ENCODE measurements at regions not wholly inside any gene's neighbourhood (a gene's known extent, or its start where the extent isn't known, plus 50 kb on each side); places are given as distances from the start of the nearest gene placed in this dataset.
A peak's percentile ranks its signal among the peaks of the same experiment; 100 is the strongest.
"Not testable (repeated sequence)": the region's sequence is repeated elsewhere in the genome, so short reads cannot be mapped to it uniquely, and the experiment has no call there.

DNA sequence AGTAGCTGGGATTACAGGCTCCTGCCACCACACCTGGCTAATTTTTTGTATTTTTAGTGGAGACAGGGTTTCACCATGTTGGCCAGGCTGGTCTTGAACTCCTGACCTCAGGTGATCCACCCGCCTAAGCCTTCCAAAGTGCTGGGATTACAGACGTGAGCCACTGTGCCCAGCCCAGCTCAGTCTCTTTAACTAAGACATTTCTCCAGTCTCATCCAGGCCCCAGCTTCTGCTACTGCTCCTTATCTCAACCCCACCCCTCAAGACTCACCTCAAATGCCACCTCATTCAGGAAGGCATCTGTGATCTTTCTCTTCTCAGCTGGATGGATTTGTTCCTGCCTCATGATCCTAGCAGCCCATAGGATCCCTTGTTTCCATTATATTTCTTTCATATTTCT is 85.9 kb upstream of the GRAMD1B start:
- DNase-seq (ENCODE audit: low spot score): not testable (repeated sequence)

DNA sequence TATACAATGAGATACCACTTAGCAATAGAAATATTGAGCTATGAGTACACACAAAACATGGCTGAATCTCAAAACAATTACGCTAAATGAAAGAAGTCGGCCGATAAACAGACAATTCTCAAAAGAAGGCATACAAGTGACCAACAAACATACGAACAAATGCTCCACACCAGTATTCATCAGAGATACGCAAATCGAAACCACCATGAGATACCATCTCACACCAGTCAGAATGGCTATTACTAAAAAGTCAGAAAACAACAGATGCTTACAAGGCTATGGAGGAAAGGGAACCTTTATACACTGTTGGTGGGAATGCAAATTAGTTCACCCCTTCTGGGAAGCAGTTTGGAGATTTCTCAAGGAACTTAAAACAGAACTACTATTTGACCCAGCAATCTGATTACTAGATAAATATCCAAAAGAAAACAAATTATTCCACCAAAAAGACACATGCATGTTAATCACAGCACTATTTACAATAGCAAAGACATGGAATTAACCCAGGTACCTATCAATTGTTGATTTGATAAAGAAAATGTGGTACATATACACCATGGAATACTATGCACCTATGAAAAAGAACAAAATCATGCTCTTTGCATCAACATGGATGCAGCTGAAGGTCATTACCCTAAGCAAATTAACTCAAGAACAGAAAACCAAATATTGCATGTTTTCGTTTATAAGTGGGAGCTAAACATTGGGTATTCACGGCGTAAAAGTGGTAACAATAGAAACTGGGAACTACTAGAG is 90.9 kb upstream of the GRAMD1B start:
- DNase-seq (ENCODE audit: low spot score): no peak

DNA sequence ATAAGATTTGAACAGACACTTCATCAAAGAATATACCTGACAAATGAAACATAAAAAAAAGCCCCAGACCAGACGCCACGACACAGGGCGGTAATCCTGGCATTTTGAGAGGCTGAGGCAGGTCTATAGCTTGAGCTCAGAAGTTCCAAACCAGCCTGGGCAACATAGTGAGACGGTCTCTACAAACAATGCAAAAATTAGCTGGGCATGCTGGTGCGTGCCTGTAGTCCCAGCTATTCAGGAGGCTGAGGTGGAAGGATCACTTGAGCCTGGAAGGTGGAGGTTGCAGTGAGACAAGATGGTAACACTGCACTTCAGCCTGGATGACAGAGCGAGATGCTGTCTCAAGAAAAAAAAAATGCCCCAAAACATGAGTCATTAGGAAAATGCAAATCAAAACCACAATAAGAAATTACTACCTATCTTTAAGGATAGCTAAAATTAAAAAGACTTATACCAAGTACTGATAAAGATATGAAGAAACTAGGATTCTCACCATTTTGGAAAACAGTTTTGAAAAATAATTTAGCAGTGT is 91.7 kb upstream of the GRAMD1B start:
- DNase-seq (ENCODE audit: low spot score): no peak

DNA sequence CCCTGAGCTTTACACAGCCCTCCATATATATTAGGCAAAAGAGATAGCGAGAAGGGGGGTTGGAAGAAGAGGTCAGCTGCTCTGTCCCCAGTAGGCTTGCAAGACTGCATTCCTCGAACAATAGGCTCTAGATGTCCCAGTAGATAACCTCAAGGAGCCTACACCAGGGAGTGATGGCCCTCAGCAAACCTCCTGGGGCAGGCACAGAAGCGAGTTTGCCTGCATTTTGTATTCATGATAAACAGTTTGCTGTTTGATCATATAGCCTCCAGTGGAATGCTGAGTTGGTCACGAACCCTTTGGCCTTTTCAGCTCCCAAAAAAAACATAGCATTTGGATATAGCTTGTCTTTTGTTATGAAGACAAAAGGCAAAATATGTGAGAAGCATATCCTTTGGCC is 95.1 kb upstream of the GRAMD1B start:
- DNase-seq (ENCODE audit: low spot score): no peak

DNA sequence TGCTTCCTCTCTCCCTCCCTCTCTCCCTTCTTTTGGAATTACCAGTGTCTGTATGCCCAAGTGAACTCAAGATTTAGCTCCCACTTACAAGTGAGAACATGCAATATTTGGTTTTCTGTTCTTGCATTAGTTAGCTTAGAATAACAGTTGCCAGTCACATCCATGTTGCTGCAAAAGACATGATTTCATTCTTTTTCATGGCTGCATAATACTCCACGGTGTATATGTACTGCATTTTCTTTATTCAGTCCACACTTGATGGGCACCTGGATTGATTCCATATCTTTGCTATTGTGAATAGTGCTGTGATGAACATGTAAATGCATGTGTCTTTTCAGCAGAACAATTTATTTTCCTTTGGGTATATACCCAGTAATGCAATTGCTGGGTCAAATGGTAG is 97.5 kb upstream of the GRAMD1B start:
- DNase-seq (ENCODE audit: low spot score): not testable (repeated sequence)

DNA sequence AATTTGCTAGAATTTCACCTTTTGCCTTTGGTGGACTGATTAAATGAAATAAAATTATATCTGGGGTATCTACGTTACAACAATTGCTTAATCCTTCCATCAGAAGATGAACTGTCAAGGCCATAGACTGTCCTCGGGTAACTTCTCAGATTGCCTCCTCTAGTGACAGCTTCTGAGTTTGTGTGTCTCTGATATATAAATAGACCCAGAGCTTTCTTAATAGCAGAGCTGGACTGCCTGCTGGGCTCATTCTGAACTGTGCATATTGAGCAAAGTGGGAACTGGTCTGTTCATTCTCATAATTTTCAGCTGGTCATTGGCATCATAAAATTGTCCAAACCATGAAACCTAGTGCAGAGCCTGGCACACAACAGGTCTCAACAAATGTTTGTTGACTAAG is 99.1 kb upstream of the GRAMD1B start:
- no peak for DNase-seq (ENCODE audit: low spot score)

DNA sequence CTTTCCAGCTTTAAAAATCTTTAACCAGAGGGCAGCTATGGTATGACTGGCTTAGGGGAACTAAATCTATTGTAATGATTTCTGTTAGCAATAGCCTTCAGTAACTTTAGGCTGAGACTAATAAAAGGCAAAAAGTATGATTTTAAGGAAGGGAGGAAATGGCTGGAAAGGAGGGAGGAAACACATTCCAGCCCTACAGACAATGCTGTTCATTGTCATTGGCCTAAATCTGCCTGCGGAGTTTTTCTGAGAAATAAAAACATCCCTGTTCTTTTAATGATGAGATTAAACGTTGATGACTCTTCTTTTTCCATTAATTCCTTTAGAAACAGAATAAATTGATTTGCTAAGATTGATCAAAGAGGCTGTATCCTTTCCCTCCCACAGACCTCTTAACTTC is 99.6 kb upstream of the GRAMD1B start:
- no peak for DNase-seq (ENCODE audit: low spot score)

DNA sequence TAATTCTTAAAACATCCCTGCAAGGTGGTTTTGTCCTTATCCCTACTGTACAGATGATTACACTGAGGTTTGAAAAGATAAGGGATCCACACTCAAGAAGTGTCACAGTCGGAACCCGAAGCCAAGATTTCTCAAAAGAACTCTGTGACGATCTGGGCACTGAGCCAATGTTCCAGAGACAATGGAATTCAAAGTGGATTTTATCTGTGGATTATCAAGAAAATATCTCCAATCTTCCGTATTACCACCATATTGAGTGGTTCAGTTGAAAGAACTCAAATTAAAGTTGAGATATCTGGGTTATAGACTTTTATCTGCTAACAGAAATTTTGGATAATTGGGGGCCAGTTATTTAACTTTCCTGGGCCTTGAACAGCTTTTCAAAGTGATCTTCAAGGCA is 100.0 kb upstream of the GRAMD1B start:
- no peak for DNase-seq (ENCODE audit: low spot score)

DNA sequence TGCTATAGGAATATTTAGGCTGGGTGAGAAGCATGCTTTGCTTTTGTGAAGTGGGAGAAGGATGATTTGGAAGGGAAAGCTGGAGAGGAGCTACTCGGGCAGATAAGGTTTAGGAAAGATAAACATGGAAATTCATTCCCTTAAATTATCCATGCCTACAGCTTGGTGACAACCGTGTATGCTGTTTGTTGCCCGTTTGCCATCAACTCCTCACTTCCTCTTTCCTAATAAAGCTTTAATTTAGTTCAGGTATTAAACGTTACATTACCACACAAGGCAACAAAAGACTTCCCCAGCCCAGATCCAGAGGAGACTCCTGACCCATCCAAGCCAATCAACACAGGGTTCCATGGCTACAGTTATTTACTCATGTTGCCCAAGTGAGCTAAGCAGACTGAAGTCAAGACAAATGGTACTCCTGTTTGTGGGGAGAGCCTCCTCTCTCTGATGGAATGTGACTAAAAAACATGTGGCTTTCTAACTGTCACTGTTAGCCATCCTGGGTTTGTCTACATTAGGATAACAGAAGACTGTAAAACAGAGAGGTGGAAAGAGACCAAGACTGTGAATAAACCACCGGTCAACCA is 101.7 kb upstream of the GRAMD1B start:
- no peak for DNase-seq (ENCODE audit: low spot score)

DNA sequence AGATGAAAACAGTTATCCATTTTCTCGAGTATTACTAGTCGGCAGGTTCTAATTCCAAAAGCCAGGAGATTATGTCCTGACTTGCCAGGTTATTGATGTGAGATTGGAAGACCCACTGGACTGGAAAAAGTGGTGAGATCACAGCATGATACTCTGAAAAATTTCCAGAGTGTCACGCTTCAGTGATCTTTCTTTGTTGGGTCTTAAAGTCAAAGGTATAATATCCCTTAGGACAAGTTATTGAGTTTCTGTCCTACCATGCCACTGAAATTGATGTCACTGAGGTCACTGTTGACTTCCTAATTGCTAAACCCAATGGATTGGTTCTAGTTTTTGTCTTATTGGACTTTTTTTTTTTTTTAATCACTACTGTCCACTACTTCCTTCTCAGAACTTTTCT is 104.5 kb upstream of the GRAMD1B start:
- no peak for DNase-seq (ENCODE audit: low spot score)

DNA sequence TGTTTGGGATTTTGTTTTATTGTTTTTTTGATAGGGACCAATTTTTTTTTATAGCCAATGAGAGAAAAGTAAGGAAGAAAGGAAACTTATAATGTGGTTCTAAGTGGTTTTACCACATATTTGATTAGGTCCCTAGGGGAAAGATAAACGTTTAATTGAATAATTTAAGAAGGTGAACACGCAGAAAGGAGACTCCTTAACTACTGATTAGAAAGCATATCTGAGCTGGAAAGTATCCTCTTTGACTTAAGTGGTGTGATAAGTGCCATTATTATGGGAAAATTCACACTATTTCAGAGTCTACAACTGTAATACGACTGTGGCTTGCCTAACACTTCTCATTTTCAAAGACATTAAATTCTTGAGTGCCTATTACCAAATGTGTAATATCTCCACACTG is 106.5 kb upstream of the GRAMD1B start:
- no peak for DNase-seq (ENCODE audit: low spot score)

DNA sequence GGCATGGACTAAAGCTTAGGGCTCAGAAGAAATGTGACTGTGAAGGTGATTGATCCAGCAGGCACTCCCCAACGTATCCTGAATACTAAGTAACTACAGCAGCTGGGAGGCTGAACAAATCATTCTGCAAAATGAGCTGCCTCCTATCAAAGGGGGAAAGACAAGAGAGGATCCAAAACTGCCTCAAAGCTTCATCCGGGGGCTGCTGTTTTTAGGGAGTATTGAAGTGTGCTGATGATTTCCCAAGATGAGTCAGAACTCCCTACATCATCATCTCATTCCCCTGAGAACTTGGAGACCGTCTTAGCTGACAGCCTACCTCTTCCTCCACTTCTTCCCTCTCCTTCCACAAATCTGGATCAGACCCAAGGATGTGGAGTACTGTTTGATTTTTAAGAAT is 108.4 kb upstream of the GRAMD1B start:
- DNase-seq (ENCODE audit: low spot score): peak; percentile 33

DNA sequence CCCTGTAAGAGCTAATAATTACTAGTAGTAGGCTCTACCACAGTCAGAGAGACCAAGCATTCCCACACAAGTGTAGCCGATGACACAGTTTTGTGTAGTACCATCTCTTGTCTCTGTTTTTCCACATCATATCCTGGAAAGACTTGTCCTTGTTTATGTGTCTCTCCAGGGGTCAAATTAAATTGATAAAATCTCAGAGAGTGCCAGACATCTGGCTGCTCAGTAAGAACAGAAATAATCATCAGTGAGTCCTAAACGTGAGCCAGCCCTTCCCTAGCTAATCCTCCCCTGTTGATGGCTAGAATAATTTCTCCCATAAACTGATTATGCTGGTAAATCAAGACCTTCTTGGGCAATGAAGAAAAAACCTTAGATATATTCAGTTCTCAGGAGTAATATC is 111.4 kb upstream of the GRAMD1B start:
- DNase-seq (ENCODE audit: low spot score): no peak

DNA sequence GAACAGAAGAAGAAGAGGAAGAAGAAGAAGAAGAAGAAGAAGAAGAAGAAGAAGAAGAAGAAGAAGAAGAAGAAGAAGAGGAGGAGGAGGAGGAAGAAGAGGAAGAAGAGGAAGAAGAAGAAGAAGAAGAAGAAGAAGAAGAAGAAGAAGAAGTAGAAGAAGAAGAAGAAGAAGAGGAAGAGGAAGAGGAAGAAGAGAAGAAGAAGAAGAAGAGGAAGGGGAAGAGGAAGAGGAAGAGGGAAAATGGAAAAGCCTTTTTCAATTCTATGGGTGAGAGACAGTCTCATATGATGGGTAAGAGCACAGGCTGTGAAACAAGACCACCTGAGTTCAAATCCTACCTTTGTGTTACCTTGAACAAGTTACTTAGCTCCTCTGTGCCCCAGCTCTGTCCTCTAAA is 111.9 kb upstream of the GRAMD1B start:
- DNase-seq (ENCODE audit: low spot score): not testable (repeated sequence)

DNA sequence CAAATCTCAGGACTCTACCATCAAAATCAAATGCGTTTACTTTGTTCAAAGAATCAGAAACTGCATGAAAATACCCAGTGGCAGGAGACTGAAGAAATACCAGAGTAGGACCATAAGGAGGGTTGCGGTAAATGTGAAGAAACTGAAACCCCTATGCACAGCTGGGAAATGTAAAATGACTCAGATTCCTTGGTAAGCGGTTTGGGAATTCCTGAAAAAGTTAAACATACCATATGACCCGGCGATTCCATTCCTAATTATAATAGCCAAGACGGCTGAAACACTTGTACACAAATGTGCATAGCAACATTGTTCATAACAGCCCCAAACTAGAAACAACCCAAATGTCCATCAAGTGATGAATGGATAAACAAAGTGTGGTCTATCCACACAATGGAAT is 114.1 kb upstream of the GRAMD1B start:
- DNase-seq (ENCODE audit: low spot score): no peak

DNA sequence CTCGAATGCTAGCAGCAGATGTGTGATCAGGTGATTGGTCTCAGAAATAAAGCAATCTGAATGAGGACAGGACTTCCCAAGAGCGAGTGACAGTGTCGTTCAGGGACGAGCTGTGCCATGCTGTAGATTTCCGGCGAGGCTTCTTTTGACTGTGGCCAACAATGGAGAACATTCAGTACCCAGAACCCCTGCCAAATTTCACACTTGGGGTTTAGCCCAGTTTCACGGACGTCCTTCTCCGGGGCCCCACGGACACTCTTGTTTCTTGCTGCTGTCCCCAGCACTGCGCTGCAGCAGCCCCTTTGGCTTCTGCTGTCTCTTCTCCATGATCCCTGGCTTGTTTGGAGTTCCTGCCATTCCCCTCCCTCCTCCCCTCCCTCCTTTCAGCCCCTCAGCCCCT is 115.1 kb upstream of the GRAMD1B start:
- DNase-seq (ENCODE audit: low spot score): no peak

DNA sequence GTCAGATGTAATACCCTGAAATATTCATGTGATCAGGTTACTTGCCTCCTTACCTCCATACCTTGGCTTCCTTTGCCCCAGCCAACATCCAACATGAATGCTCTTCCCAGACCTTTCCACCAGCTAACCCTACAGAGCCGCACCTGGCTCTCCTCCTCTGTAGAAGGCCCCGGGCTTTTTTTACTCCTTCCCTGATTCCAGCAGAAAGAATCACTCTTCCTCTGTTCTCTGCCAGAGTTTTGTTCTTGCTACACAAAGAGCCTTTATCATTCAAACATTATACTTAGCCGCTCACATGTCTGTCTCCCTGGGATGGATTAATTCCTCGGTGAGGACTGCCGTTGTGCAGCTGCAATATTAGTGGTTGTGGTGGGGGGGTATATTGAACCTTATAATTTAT is 116.8 kb upstream of the GRAMD1B start:
- no peak for DNase-seq (ENCODE audit: low spot score)

DNA sequence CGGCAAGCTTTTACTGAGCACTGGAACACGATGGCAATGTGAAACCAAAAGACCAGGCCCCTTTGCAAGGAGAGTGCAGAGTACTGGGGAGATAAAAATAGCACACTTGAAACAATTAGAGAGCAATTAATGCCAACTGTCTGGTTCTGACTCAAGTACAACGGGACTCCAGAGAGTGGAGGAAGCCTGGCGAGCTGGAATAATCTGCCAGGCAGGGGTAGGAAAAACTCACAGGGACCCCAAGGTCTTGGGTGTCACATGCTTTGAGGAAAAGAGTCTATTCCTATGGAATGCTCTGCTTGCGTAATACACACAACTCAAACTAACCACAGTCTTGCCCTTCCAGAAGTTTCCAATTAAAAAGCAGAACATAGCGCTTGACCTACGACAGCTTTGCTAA is 113.0 kb upstream of the CLMP start:
- peak; percentile 84 for DNase-seq (ENCODE audit: low spot score)

DNA sequence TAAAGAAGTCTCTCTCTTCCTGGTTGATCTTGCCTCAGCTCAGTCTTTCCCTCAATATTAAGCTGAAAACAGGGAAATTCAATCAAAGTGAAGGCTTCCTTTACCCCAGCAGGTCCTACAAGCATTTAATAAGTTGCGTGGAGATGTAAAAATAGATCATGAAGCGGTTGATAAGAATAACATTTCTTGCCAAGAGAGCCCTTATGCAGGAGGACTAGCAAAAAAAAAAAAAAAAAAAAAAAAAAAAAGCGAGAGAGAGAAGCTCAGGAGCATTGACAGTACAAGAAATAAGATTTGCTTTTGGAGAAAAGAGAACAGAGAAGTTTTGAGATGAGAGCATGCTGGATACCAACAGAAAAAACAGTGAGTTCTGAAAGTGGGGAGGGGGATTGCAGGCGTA is 112.2 kb upstream of the CLMP start:
- no peak for DNase-seq (ENCODE audit: low spot score)

DNA sequence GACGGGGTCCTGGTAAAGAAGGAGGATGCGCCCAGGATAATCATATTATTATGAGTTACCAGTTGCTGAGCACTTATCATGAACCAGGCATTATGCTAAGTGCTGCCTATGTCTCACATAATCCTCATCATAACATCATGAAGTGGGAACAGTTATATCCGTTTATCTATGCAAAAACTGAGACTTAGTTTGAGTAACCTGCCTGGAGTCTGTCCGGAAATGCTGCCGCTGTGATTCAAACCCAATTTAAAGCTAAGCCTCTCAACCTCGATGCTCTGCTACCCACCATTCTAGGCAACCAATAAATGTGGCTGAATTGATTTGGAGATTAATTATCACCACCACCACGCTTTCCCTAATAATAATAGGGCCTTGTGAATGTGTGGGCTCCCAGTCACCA is 111.5 kb upstream of the CLMP start:
- no peak for DNase-seq (ENCODE audit: low spot score)

DNA sequence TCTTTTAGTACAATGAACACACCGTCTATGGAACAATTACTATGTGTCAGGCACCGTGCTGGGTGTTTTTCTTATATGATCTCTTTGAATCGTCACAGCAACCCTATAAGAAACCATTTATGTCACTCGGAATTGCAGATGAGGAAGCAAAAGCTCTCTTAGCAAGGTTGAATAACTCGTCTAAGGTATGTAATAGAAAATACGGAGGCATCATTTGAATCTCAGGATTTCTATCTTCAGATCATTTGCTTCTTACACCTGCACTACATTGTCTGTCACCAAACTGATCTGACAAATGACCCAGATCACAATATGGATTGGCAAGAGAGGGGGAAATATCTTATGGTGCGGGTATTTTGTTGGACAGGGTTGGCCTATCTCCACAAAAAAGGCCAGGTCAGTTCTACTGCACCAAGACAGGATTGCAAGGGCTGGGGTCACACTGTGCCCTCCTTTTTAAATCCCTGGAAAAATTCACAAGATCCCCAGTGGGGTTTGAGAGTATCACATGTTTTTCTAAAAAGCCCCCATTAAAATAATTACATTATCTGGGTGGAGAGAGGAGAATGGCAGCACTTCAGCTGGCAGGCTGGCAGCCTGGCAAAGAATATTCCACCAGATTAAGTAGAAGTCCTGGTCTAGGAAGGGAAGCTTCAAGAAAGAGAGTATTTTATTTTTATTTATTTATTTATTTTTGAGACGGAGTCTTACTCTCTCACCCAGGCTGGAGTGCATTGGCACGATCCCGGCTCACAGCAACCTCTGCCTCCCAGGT is 110.7 kb upstream of the CLMP start:
- no peak for DNase-seq (ENCODE audit: low spot score)

DNA sequence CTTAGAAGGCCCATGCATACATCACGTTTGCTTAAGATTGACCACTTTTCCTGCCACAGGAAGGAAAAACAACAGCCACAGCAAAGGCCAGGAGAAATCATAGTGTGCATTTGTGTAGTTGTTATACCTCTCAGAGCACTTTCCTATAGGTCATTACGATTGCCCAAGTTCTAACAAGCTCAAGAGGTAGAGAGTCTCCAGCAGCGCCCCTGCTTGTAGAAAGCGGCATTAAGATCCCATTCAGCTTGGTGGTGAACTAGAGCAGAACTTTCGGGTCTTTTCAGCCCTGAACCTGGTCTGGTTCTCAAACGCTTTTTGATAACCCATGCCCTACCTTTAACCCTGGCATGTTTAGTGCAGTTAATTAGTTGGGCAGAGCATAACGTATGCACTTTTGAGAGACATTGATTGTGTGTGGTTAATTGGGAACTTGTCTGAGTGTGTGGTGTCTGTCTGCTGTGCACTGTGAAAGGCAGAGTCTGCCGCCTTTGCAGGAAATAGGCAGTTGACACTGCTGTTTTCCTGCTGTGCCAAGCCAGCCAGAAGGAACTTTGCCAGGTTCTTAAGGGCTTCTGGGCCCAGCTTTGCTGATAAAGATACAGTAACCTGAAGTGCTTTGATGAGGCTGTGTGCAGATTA is 109.9 kb upstream of the CLMP start:
- DNase-seq (ENCODE audit: low spot score): no peak

DNA sequence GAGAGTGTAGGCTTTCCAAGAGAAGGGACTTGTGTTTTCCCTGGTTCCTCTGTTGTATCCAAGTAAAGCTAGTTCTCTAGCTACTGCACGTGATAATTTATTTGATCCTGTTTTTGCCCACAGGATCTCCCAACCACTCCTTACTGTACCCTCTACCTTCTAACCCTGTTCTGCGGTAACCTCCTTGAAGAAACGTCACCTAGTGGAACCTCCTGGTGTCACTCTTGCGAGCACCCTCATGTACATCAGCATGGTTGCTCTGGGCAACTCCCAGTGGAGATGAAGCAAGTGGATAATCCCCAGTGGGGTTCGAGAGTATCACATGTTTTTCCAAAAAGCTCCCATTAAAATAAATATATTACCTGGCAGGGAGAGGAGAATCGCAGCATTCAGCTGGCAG is 108.9 kb upstream of the CLMP start:
- no peak for DNase-seq (ENCODE audit: low spot score)
